GM10266 (cell line): ENCODE measurements at regions not wholly inside any gene's neighbourhood (a gene's known extent, or its start where the extent isn't known, plus 50 kb on each side); places are given as distances from the start of the nearest gene placed in this dataset.

ENCODE experiments used
- DNase-seq: peaks from one replicate; pipeline ENCODE4 v3.0.0; 2012; ENCODE audit errors: extremely low spot score
- TF ChIP-seq, protein P1 (sequence below): IDR thresholded peaks from 2 replicates; pipeline ENCODE4 v1.5.1; 2012; ENCODE audit warnings: mild to moderate bottlenecking, low read depth; ENCODE audit not compliant: control insufficient read depth, insufficient read depth; ENCODE audit errors: missing control alignments

DNA sequence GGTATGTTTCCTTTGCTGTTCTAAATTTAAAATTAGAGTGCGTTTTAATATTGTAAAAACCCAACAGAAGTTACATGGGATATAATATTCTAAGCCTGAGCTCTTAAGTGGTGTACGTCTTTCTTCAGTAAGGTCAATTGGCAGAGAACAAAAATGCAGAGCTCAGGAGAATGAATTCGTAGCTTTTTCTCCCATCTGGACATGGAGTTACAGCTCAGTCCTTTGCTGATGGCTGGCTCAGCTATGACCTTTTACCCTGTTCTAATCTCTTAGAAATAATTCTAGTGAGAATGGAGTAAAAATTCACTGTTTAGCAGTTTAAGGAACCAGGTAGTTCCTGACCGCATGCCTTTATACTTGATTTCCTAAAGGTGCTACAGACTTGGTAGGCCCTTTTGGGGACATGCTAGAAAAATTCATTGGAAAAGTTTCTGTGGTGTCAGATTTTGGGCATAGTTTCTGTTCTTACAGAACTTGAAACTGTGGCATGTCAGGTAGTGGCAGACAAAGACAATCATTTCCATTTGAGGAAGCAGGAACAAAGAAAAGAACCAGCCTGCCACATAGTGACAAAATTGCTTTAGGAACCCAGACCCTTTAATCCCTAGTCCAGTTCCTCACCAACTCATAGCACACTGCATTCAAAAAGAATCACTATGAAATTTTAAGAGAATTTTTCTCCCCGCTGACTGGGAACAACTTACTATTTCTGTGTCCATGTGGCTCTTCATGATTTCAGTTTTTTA lies 566.8 kb upstream of the ZNF804A start:
- TF ChIP-seq, protein P1, sequence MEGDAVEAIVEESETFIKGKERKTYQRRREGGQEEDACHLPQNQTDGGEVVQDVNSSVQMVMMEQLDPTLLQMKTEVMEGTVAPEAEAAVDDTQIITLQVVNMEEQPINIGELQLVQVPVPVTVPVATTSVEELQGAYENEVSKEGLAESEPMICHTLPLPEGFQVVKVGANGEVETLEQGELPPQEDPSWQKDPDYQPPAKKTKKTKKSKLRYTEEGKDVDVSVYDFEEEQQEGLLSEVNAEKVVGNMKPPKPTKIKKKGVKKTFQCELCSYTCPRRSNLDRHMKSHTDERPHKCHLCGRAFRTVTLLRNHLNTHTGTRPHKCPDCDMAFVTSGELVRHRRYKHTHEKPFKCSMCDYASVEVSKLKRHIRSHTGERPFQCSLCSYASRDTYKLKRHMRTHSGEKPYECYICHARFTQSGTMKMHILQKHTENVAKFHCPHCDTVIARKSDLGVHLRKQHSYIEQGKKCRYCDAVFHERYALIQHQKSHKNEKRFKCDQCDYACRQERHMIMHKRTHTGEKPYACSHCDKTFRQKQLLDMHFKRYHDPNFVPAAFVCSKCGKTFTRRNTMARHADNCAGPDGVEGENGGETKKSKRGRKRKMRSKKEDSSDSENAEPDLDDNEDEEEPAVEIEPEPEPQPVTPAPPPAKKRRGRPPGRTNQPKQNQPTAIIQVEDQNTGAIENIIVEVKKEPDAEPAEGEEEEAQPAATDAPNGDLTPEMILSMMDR: no peak
- DNase-seq: no peak

DNA sequence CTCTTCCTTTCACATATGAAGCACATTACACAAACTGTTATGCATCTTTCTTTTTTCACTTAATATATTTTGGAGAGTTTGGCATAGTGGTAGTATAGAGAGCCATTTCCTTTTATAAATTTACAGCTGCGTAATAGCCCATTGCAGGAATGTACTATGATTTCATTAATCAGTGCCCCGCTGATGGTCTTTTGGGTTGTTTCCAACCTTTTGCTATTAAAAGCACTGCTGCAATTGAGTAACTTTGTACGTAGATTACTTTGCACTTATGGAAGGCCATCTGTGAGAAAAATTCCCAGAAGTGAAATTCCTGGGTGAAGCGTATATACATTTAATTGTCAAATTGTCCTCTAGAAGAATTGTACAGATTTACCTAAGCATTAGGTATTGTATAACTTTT lies 565.3 kb upstream of the ZNF804A start:
- DNase-seq: no peak
- TF ChIP-seq, protein P1: no peak

DNA sequence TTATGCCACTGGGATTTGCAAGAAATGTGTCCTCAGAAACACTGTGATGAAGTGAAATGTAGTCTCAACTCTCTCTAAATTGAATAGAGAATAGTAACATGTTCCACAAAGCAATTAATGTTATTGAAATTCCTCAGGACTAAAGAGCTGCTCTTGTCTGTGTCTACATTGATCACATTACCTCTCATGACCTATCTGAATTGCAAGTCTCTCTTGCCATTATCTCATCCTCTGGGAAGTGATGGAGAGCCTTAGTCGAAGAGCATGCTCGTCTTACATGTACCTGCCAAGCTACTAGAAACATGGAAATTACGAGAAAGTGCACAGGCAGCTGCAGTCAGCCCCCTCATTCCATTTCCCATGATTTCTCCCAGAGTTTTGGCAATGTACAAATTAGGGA lies 561.1 kb upstream of the ZNF804A start:
- no peak for DNase-seq
- TF ChIP-seq, protein P1: no peak

DNA sequence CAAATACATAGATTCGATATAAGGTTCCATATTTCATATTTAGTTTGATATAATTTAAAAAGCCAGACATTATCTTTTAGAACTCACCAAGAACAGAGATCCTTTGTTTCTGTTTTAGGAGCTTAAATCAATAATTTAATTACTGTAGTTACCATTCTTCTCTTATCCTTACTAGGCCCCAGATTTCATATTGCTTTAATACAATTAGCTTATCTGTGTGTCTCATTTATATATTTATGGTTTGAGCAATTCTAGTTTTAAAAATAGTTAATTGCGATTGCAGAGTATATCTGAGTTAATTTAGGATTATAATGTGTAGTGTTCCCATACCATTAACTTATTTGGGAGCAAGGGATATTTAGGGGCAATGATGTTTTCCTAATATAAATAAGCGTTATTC lies 558.8 kb upstream of the ZNF804A start:
- TF ChIP-seq, protein P1: no peak
- DNase-seq: no peak

DNA sequence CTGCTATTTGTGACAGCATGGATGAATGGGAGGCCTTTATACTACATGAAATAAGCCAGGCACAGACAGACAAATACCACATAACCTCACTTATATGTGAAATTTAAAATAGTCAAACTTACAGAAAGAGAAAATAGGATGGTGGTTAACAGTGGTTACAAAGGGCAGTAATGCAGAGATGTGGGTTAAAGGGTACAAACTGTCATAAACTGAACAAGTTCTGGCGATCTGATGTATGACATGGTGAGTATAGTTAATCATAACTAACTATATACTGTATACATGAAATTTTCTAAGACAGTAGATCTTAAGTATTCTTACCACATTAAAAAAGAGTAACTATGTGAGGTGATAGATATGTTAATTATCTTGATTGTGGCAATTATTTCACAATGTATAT lies 558.1 kb upstream of the ZNF804A start:
- TF ChIP-seq, protein P1: no peak

DNA sequence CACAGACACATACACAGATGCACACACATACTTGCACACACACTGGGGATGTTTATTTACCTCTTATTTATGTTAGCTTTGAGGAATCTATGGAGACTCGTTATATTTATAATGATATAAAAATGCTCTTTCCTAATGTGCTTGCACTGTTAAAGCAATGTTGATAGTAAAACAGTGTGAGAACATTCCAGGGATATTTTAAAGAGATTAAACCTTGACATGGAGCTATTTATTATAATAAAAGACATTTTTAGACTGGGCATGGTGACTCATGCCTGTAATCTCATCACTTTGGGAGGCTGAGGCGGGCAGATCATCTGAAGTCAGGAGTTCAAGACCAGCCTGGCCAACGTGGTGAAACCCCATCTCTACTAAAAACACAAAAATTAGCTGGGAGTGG lies 557.3 kb upstream of the ZNF804A start:
- DNase-seq: no peak

More for the DNA sequence above, 558.1 kb upstream of the ZNF804A start:
- no peak for DNase-seq

DNA sequence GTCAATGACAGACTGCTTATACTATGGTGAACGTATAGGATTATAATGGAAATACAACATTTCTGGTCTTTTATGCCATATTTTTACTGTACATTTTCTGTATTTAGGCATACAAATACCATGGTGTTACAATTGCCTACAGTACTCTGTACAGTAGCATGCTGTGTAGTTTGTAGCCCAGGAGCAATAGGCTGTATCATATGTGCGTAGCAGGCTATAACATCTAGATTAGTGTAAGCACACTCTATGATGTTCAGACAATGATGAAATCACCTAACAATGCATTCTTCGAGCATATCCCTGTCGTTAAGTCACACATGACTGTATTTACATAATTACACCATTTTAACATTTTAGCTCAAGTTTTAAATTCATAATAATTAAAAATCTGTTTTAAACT lies 556.6 kb upstream of the ZNF804A start:
- TF ChIP-seq, protein P1: no peak
- DNase-seq: no peak

More for the DNA sequence above, 557.3 kb upstream of the ZNF804A start:
- TF ChIP-seq, protein P1: no peak
